ENCODE measurements at regions not wholly inside any gene's neighbourhood (a gene's known extent, or its start where the extent isn't known, plus 50 kb on each side); places are given as distances from the start of the nearest gene placed in this dataset.
"Not testable (repeated sequence)": the region's sequence is repeated elsewhere in the genome, so short reads cannot be mapped to it uniquely, and the experiment has no call there.

- DNase-seq = no peak
Measured at GRCh38 chr11:29153078-29153477, 863.8 kb downstream of the KCNA4 start.

- not testable (repeated sequence) for DNase-seq
Measured at GRCh38 chr11:29142573-29142972, 874.3 kb downstream of the KCNA4 start.

- DNase-seq = no peak
Measured at GRCh38 chr11:29135504-29135903, 881.3 kb downstream of the KCNA4 start.

GRCh38 chr11:29131055-29131454, 885.8 kb downstream of the KCNA4 start:
- no peak for DNase-seq

- DNase-seq = no peak
Measured at GRCh38 chr11:29129844-29130243, 887.0 kb downstream of the KCNA4 start.

- DNase-seq = no peak
Measured at GRCh38 chr11:29127461-29127860, 889.4 kb downstream of the KCNA4 start.

GRCh38 chr11:29125606-29126005, 891.2 kb downstream of the KCNA4 start:
- DNase-seq = no peak

- no peak for DNase-seq
Measured at GRCh38 chr11:29124470-29124869, 892.4 kb downstream of the KCNA4 start.

- DNase-seq = no peak
Measured at GRCh38 chr11:29119707-29120618, 896.9 kb downstream of the KCNA4 start.

- no peak for DNase-seq
Measured at GRCh38 chr11:29119116-29119515, 897.7 kb downstream of the KCNA4 start.

GRCh38 chr11:29100967-29101366, 915.9 kb downstream of the KCNA4 start:
- no peak for DNase-seq

- no peak for DNase-seq
Measured at GRCh38 chr11:29095821-29096220, 921.0 kb downstream of the KCNA4 start.

- no peak for DNase-seq
Measured at GRCh38 chr11:29093416-29094120, 923.3 kb downstream of the KCNA4 start.

GRCh38 chr11:29087200-29087812, 929.5 kb downstream of the KCNA4 start:
- no peak for DNase-seq

GRCh38 chr11:29075726-29076125, 941.1 kb downstream of the KCNA4 start:
- no peak for DNase-seq

GRCh38 chr11:29063630-29064361, 953.0 kb downstream of the KCNA4 start:
- no peak for DNase-seq

- DNase-seq = no peak
Measured at GRCh38 chr11:29061452-29061851, 953.3 kb downstream of the METTL15 start.

- DNase-seq = not testable (repeated sequence)
Measured at GRCh38 chr11:29056487-29056886, 948.3 kb downstream of the METTL15 start.

- no peak for DNase-seq
Measured at GRCh38 chr11:29051935-29052334, 943.7 kb downstream of the METTL15 start.

- DNase-seq = not testable (repeated sequence)
Measured at GRCh38 chr11:29050962-29051361, 942.8 kb downstream of the METTL15 start.

- DNase-seq = no peak
Measured at GRCh38 chr11:29040489-29040888, 932.3 kb downstream of the METTL15 start.

GRCh38 chr11:29032384-29033149, 924.4 kb downstream of the METTL15 start:
- DNase-seq = no peak

Measured in femur (tissue), 1 donor.